Gastrocnemius medialis (tissue), 4 donors: ENCODE measurements at regions not wholly inside any gene's neighbourhood (a gene's known extent, or its start where the extent isn't known, plus 50 kb on each side); places are given as distances from the start of the nearest gene placed in this dataset.

Experiments
- ATAC-seq, 2 donors: fragments of 150-250 bp; one replicate each; pipeline ENCODE4 v1.9.1; 2016
- DNase-seq, 2 donors: peaks; one replicate each; pipeline ENCODE4 v3.0.0-alpha.2; 2019
- H3K27ac ChIP-seq, 4 donors: fragments of 200-600 bp; sonication (generic); 1 replicate in 1 of 4; 2 replicates in 3 of 4; pipeline ENCODE4 v1.5.1; 2016 to 2018; ENCODE audit warnings: mild to moderate bottlenecking in 2 of 4, moderate library complexity in 1 of 4
- H3K27me3 ChIP-seq, 3 donors: fragments of 200-600 bp; sonication (generic) in 2 of 3; 1 replicate in 1 of 3; 2 replicates in 2 of 3; pipeline versions ENCODE4 v1.5.1 to v1.6.0; 2016 to 2019; ENCODE audit warnings: mild to moderate bottlenecking in 1 of 3, moderate library complexity in 1 of 3
- H3K36me3 ChIP-seq, 2 donors: fragments of 200-600 bp; sonication (generic) in 1 of 2; one replicate each; pipeline ENCODE4 v1.5.1; 2017 to 2018
- H3K4me1 ChIP-seq, 2 donors: fragments of 200-600 bp; sonication (generic) in 1 of 2; one replicate each; pipeline ENCODE4 v1.5.1; 2016 to 2017; ENCODE audit warnings: mild to moderate bottlenecking in 2 of 2
- H3K4me3 ChIP-seq, 4 donors: fragments of 200-600 bp; sonication (generic) in 3 of 4; 1 replicate in 1 of 4; 2 replicates in 3 of 4; pipeline ENCODE4 v1.5.1; 2016 to 2019; ENCODE audit warnings: mild to moderate bottlenecking in 2 of 4
- H3K9me3 ChIP-seq, 3 donors: fragments of 200-600 bp; sonication (generic) in 2 of 3; 1 replicate in 1 of 3; 2 replicates in 2 of 3; pipeline ENCODE4 v1.5.1; 2016 to 2019
- POLR2A ChIP-seq, 2 donors: fragments of 450-650 bp; IDR thresholded peaks; one replicate each; pipeline ENCODE4 v1.6.1; 2017; ENCODE audit warnings: antibody characterized with exemption in 2 of 2, mild to moderate bottlenecking in 2 of 2, moderate library complexity in 2 of 2
- in situ Hi-C, 4 donors: fragments of 200-750 bp; cut with MboI; loops; one replicate each; pipeline versions ENCODE4 v1.15.0 to v1.8.0; 2017; ENCODE audit warnings: low sequenced_read_pairs in 4 of 4
- intact Hi-C: fragments of 100-400 bp; cut with DNase I; formaldehyde crosslinking; loops from one replicate; pipeline ENCODE4 v1.15.1; 2023; ENCODE audit warnings: low total_unique reads
- TF ChIP-seq, protein P1 (sequence below), 5 experiments: fragments of 450-650 bp in 3 of 5; fragments of 200-600 bp in 2 of 5; sonication (generic) in 2 of 5; IDR thresholded peaks in 4 of 5; conservative IDR thresholded peaks in 1 of 5; 1 replicate in 4 of 5; 2 replicates in 1 of 5; pipeline ENCODE4 v1.5.1; 2016 to 2019; ENCODE audit warnings: antibody characterized with exemption in 5 of 5, mild to moderate bottlenecking in 3 of 5, moderate library complexity in 3 of 5

DNA sequence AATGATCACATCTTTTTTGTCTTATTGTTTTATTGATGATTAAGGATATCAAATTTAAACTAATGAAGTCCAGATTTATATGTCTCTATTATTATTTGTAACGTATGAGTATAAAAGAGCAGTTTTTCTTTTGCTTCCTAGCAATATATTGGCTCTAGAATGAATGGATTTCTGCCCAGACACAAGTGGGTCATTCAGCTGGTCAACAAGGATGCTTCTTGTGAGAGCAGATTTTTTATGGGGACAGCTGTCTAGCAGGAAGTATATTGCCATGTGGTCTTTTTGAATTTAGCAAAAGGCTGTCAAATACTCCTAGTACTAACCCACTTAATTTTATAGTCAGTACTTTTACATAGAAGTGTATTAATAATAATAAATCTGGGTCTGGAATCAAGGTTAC lies 1071.1 kb upstream of the FLRT2 start:
- intact Hi-C loops (no loop called here), in situ Hi-C loops (no loop called here)
- ATAC-seq (no peak), DNase-seq (no peak)
- H3K9me3 ChIP-seq = no peaks in the 10 kb centered on the region
- H3K4me1 ChIP-seq = no peaks in the 10 kb centered on the region
- no peaks in the 10 kb centered on the region for H3K27me3 ChIP-seq
- no peak overlapping the region for H3K27ac ChIP-seq
- no peaks in the 10 kb centered on the region for H3K36me3 ChIP-seq
- H3K4me3 ChIP-seq = no peak overlapping the region
- TF ChIP-seq POLR2A (IDR thresholded peaks at IDR 0.05) = no peak
- TF ChIP-seq, protein P1, sequence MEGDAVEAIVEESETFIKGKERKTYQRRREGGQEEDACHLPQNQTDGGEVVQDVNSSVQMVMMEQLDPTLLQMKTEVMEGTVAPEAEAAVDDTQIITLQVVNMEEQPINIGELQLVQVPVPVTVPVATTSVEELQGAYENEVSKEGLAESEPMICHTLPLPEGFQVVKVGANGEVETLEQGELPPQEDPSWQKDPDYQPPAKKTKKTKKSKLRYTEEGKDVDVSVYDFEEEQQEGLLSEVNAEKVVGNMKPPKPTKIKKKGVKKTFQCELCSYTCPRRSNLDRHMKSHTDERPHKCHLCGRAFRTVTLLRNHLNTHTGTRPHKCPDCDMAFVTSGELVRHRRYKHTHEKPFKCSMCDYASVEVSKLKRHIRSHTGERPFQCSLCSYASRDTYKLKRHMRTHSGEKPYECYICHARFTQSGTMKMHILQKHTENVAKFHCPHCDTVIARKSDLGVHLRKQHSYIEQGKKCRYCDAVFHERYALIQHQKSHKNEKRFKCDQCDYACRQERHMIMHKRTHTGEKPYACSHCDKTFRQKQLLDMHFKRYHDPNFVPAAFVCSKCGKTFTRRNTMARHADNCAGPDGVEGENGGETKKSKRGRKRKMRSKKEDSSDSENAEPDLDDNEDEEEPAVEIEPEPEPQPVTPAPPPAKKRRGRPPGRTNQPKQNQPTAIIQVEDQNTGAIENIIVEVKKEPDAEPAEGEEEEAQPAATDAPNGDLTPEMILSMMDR (IDR thresholded peaks at IDR 0.05 in 4 of 5, conservative IDR thresholded peaks at IDR 0.05 in 1 of 5) = no peak

DNA sequence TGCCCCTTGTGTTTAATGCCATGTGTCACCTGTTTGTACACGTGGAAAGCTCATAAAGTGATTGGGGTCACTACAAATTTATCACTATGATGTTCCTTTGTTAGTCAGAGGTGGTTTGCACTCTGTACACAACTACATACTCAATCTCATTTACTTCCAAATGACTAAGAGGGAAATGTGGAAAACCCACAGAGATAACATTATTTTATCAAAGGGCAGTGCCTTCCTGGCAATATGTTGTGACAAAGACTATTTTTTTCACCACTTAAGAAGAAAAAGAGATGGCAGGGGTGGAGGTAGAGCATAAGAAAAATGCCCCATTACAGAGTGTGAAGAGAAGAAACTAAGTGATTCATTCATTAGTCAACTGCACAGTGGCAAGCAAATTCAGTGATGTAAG lies 1064.1 kb upstream of the FLRT2 start:
- Histone ChIP-seq H3K4me1 (no peaks in the 10 kb centered on the region), H3K27me3 (no peaks in the 10 kb centered on the region), H3K4me3 (no peak overlapping the region), H3K36me3 (no peaks in the 10 kb centered on the region), H3K27ac (no peak overlapping the region), H3K9me3 (no peaks in the 10 kb centered on the region)
- ATAC-seq (no peak), DNase-seq (no peak)
- intact Hi-C loops (no loop called here), in situ Hi-C loops (no loop called here)
- TF ChIP-seq, protein P1 (IDR thresholded peaks at IDR 0.05 in 4 of 5, conservative IDR thresholded peaks at IDR 0.05 in 1 of 5) = no peak
- no peak for TF ChIP-seq POLR2A (IDR thresholded peaks at IDR 0.05)

DNA sequence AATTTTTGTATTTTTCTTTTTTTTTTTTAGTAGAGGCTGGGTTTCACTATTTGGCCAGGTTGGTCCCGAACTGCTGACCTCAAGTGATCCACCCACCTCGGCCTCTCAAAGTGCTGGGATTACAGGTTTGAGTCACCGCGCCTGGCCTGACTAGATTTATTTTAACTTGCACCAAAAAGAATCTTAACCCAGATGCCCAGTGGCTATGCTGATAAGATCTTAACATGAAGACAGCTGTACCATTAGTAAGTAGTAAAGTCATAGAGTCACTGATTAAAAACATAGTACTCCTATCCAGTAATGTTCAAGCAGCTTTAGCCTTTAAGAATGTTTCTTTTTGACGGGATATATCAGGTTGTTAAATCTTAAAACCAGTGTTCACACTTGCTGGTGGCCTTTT lies 1061.8 kb upstream of the FLRT2 start:
- H3K4me3 ChIP-seq = no peak overlapping the region
- no peaks in the 10 kb centered on the region for H3K4me1 ChIP-seq
- no peaks in the 10 kb centered on the region for H3K9me3 ChIP-seq
- intact Hi-C loops = no loop called here
- no peaks in the 10 kb centered on the region for H3K36me3 ChIP-seq
- ATAC-seq (no peak), DNase-seq (no peak)
- no peaks in the 10 kb centered on the region for H3K27me3 ChIP-seq
- H3K27ac ChIP-seq = no peak overlapping the region
- TF ChIP-seq POLR2A (IDR thresholded peaks at IDR 0.05) = no peak
- TF ChIP-seq, protein P1 (IDR thresholded peaks at IDR 0.05 in 4 of 5, conservative IDR thresholded peaks at IDR 0.05 in 1 of 5) = no peak
- in situ Hi-C loops = no loop called here

DNA sequence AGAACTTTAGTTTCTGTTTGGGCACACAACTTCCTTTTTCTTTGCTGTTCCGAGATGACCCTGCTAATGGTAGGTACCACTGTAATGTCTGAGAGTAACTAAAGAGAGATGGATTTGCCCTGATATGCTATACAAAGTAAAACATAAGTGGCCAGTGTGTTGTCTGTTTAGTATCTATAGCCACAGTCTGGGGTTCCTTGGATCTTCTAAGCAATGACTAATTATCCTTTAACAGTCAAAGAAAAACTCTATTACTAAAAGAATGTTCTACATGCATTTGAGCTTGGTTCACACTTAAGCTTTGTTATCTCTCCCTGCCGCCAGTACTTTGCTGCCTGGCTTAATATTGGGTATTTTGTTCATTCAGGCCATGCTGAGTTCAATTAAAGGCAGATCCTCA lies 1051.9 kb upstream of the FLRT2 start:
- in situ Hi-C loops = no loop called here
- H3K4me1 ChIP-seq = no peaks in the 10 kb centered on the region
- no peaks in the 10 kb centered on the region for H3K27me3 ChIP-seq
- ATAC-seq = no peak
- no peak for DNase-seq
- H3K9me3 ChIP-seq = no peaks in the 10 kb centered on the region
- no peak overlapping the region for H3K4me3 ChIP-seq
- TF ChIP-seq, protein P1 (IDR thresholded peaks at IDR 0.05 in 4 of 5, conservative IDR thresholded peaks at IDR 0.05 in 1 of 5) = no peak
- no peak for TF ChIP-seq POLR2A (IDR thresholded peaks at IDR 0.05)
- no peaks in the 10 kb centered on the region for H3K36me3 ChIP-seq
- no peak overlapping the region for H3K27ac ChIP-seq
- intact Hi-C loops = no loop called here

DNA sequence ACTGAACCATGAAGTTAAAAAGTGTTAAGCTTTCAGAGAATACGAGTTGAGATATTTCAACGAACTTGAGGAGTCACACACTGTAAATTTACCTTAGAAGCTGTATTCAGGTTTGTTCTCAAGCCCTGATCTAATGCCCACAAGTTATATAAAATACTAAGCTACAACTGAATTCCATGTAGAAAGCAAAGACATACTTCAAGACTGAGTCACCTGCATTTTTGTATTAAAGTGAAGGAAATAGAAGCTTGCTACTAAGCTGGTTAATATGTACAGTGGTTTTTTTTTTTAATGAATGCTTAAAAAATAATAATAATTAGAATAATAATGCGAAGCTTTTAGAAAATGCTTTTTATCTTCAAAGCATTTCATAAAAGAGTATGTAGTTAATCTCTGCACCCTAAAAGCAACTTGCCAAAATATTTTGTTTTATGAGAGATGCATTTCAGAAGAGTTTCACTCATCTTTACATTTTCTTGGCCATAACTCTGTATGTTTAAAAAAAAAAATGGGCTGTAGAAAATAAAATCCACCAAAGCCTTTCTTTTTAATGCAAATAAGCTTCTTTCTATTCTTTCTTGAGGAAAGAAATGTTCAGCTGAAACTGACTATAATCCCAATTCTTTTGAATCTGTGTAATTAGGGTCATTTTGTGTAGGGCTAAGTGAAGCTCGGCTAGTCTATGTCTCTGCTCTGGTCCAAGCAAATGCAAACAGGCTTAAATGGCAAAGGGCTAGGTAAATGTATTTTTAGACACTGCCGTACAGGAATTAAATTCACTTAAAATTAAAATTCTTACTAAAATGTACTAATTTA lies 1047.5 kb upstream of the FLRT2 start:
- no peak for DNase-seq
- Histone ChIP-seq H3K4me3 (no peak overlapping the region), H3K27ac (no peak overlapping the region), H3K36me3 (no peaks in the 10 kb centered on the region), H3K27me3 (no peaks in the 10 kb centered on the region), H3K4me1 (no peaks in the 10 kb centered on the region), H3K9me3 (no peaks in the 10 kb centered on the region)
- in situ Hi-C loops (no loop called here), intact Hi-C loops (no loop called here)
- no peak for TF ChIP-seq POLR2A (IDR thresholded peaks at IDR 0.05)
- TF ChIP-seq, protein P1 (IDR thresholded peaks at IDR 0.05 in 4 of 5, conservative IDR thresholded peaks at IDR 0.05 in 1 of 5) = no peak
- no peak for ATAC-seq
